ENCODE measurements at regions not wholly inside any gene's neighbourhood (a gene's known extent, or its start where the extent isn't known, plus 50 kb on each side); places are given as distances from the start of the nearest gene placed in this dataset.

DNA sequence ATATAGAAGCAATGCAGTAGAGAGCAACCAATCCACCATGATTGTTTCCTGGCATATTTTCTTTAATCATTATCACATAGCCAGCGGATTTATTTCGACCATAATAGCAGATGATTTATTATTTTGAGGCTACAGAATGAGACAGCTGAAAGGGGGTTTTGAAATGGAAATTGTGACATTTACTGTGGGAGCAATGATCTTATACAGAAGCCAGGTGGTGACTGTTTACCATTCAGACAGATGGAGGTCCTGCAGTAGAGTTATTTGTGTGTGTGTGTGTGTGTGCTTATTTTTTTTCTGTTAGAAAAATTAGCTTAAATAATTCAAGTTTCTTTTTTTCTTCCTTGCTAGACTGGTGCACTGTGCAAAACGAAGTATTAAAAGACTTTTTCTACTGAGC lies 1784.5 kb downstream of the MRPL39 start:
- Histone ChIP-seq H3K4me1 (replicated peaks in 1 of 4; ENCODE audit: control insufficient read depth in 3 of 4, insufficient read depth in 4 of 4, low read length in 3 of 4) (no peaks in the 10 kb centered on the region), H2BK5ac (ENCODE audit: low read depth, low read length) (no peak overlapping the region), H3K9ac (replicated peaks in 1 of 4; ENCODE audit: extremely low read depth in 1 of 4, low read depth in 3 of 4, low read length in 3 of 4) (no peak overlapping the region), H4K5ac (ENCODE audit: insufficient read length, low read depth, low read length) (no peak overlapping the region), H3K36me3 (ENCODE audit: control insufficient read depth in 2 of 4, insufficient read depth in 4 of 4, low read length in 3 of 4) (no peaks in the 10 kb centered on the region), H3K9me3 (ENCODE audit: insufficient read depth in 2 of 2, low read depth in 1 of 2, low read length in 1 of 2) (peaks cover 7 to 8% of the 10 kb centered on the region in 2 experiments; a peak in 3 of 4 replicates), H2BK15ac (ENCODE audit: low read length) (no peak overlapping the region), H3K14ac (ENCODE audit: insufficient read length) (no peak overlapping the region), H3K79me2 (ENCODE audit: control insufficient read depth in 1 of 2, insufficient read depth in 2 of 2, low read length in 2 of 2) (no peaks in the 10 kb centered on the region), H3K23me2 (ENCODE audit: low read depth, low read length) (no peaks in the 10 kb centered on the region), H3K4me3 (ENCODE audit: extremely low read depth in 1 of 4, insufficient read depth in 2 of 4, low read depth in 3 of 4, low read length in 4 of 4) (no peak overlapping the region), H3K4ac (replicated peaks; ENCODE audit: insufficient read length, low read depth, low read length) (no peak overlapping the region), H3K56ac (replicated peaks; ENCODE audit: insufficient read length, low read depth, low read length) (no peak overlapping the region), H3K79me1 (ENCODE audit: low read depth, low read length) (no peaks in the 10 kb centered on the region), H4K20me1 (replicated peaks in 1 of 2; ENCODE audit: control insufficient read depth in 1 of 2, insufficient read depth in 2 of 2, low read length in 2 of 2) (no peaks in the 10 kb centered on the region), H3K27me3 (replicated peaks in 1 of 4; ENCODE audit: control insufficient read depth in 3 of 4, extremely low read depth in 1 of 4, insufficient read depth in 3 of 4, low read length in 3 of 4) (no peaks in the 10 kb centered on the region), H2AFZ (ENCODE audit: low read length) (no peak overlapping the region), H3K18ac (ENCODE audit: extremely low read depth, low read length) (no peak overlapping the region), H2AK5ac (ENCODE audit: low read depth, low read length) (no peak overlapping the region), H3K23ac (ENCODE audit: insufficient read length) (no peak overlapping the region), H4K8ac (ENCODE audit: extremely low read depth, insufficient read depth, low read length) (no peak overlapping the region), H2BK20ac (ENCODE audit: low read length) (no peak overlapping the region), H3K27ac (ENCODE audit: low read depth, low read length) (no peak overlapping the region), H3K4me2 (ENCODE audit: insufficient read depth in 1 of 2, low read depth in 2 of 2, low read length in 2 of 2) (no peak overlapping the region), H2BK120ac (replicated peaks; ENCODE audit: low read depth, low read length) (no peak overlapping the region), H4K91ac (replicated peaks; ENCODE audit: insufficient read length, low read length) (no peak overlapping the region), H2BK12ac (ENCODE audit: low read depth, low read length) (no peak overlapping the region)
- ChIA-PET POLR2A (ENCODE audit: partially characterized antibody) (no interaction called here), CTCF (ENCODE audit: partially characterized antibody) (no interaction called here)
- FAIRE-seq (no peak), DNase-seq (ENCODE audit: low read depth in 1 of 2, low spot score in 2 of 2) (no peak)
- WGBS, 2 experiments (ENCODE audit: extremely low coverage in 1 of 2, insufficient coverage in 1 of 2, insufficient read length in 1 of 2, insufficient replicate concordance in 2 of 2, low coverage in 1 of 2, low lambda C conversion rate in 2 of 2, missing lambda C conversion rate in 1 of 2) = 78% methylated on average over 3 of the region's 3 CpGs; no CpG with 5 or more reads in 1 of the 2 experiments
- TF ChIP-seq TCF12 (IDR thresholded peaks at IDR 0.05; ENCODE audit: low read depth, low read length) (no peak), ASH2L (IDR thresholded peaks at IDR 0.05; ENCODE audit: low read length) (no peak), TEAD4 (IDR thresholded peaks at IDR 0.05; ENCODE audit: low read depth, low read length) (no peak), SRF (IDR thresholded peaks at IDR 0.05; ENCODE audit: low read depth, low read length) (no peak), CTBP2 (IDR thresholded peaks at IDR 0.05; ENCODE audit: borderline replicate concordance, insufficient read depth, insufficient read length, low read length) (no peak), POLR2AphosphoS5 (IDR thresholded peaks at IDR 0.05; ENCODE audit: low read depth, low read length) (no peak), SP1 (IDR thresholded peaks at IDR 0.05; ENCODE audit: low read depth, low read length) (no peak), RNF2 (IDR thresholded peaks at IDR 0.05; ENCODE audit: borderline replicate concordance, low read depth, low read length, missing control alignments, poor library complexity, severe bottlenecking) (no peak), ZNF274 (IDR thresholded peaks at IDR 0.05; ENCODE audit: borderline replicate concordance, extremely low read depth, low read length) (no peak)
- TF ChIP-seq, protein P1, sequence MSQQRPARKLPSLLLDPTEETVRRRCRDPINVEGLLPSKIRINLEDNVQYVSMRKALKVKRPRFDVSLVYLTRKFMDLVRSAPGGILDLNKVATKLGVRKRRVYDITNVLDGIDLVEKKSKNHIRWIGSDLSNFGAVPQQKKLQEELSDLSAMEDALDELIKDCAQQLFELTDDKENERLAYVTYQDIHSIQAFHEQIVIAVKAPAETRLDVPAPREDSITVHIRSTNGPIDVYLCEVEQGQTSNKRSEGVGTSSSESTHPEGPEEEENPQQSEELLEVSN (IDR thresholded peaks at IDR 0.05) = no peak
